Large intestine (tissue), 3 donors: ENCODE measurements at regions not wholly inside any gene's neighbourhood (a gene's known extent, or its start where the extent isn't known, plus 50 kb on each side); places are given as distances from the start of the nearest gene placed in this dataset.

ENCODE experiments used
- DNase-seq, 2 donors: peaks; one replicate each; pipeline versions ENCODE4 v3.0.0 to v3.0.0-alpha.2; 2013
- H3K27ac ChIP-seq: one replicate; pipeline ENCODE4 v1.5.1; 2013; ENCODE audit warnings: low read length
- H3K27me3 ChIP-seq: 2 replicates; pipeline ENCODE4 v1.6.1; 2013; ENCODE audit warnings: low read length; ENCODE audit not compliant: control insufficient read depth, insufficient read depth
- H3K36me3 ChIP-seq: 2 replicates; pipeline ENCODE4 v1.6.1; 2013; ENCODE audit warnings: low read length; ENCODE audit not compliant: control insufficient read depth, insufficient read depth
- H3K4me1 ChIP-seq: one replicate; pipeline ENCODE4 v1.6.1; 2013; ENCODE audit warnings: low read length; ENCODE audit not compliant: control insufficient read depth, insufficient read depth
- H3K4me3 ChIP-seq: one replicate; pipeline ENCODE4 v1.5.1; 2013; ENCODE audit warnings: low read length
- H3K9me3 ChIP-seq: one replicate; pipeline ENCODE4 v1.6.1; 2013; ENCODE audit warnings: mild to moderate bottlenecking, low read depth, low read length, moderate library complexity; ENCODE audit not compliant: control insufficient read depth
- WGBS: methylation state at CpG from one replicate; pipeline ENCODE4 v1.1.5; 2013; ENCODE audit warnings: low lambda C conversion rate; ENCODE audit not compliant: insufficient coverage; 5-methylcytosine and 5-hydroxymethylcytosine counted together

DNA sequence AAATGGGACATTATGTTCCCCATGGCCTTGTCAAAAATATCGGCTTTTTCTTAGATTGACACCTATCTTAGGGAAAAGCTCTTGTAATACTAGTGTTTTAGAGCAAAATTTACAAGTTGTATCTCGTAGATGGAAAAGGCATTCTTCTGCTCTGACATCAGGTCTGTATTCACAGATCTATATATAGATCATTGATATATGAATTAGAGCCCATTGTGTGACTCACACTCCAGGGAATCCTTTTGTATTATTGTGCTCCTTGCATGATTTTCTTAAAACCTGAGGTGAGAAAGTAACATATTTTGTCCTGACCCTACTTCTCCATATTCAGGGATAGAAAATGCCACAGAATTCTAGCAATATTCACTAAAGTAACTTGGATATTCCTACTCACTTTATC is 1160.8 kb upstream of the B3GALT2 start:
- DNase-seq: no peak
- Histone ChIP-seq H3K27me3 (no peaks in the 10 kb centered on the region), H3K4me1 (no peaks in the 10 kb centered on the region), H3K4me3 (no peak overlapping the region), H3K9me3 (no peaks in the 10 kb centered on the region), H3K27ac (no peak overlapping the region), H3K36me3 (no peaks in the 10 kb centered on the region)
- WGBS: 80% methylated on average over 2 of the region's 2 CpGs

DNA sequence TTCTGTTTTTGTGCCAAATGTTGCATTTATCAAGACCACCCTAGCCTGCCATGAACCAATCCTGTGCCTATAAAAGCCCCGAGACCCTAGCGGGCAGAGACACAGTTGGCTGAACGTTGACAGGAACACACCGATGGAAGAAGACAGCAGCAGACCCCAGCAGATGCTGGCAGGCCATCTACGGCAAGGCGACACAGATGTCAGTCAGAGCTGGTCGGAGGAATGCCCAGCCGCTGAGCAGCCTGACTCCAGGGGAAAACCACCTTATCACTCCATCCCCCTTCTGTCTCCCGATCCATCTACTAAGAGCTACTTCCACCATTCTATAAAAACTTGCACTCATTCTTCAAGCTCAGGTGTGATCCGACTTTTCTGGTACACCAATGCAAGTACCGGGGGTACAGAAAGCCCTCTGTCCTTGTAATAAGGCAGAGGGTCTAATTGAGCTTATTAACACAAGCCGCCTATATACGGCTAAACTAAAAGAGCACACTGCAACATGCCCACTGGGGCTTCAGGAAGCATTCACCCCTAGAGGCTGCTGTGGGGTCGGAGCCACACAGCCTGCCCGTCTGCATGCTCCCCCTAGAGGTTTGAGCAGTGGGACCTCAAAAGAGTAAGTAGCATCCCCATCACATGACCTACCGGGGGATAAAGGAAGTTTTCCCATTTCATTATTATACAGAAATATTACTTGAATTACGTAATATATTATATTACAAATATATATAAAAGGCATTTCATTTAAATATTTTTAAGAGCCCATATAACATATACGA is 1156.3 kb upstream of the B3GALT2 start:
- H3K4me1 ChIP-seq: no peaks in the 10 kb centered on the region
- DNase-seq: no peak
- H3K27me3 ChIP-seq: no peaks in the 10 kb centered on the region
- no peaks in the 10 kb centered on the region for H3K36me3 ChIP-seq
- no peaks in the 10 kb centered on the region for H3K9me3 ChIP-seq
- no peak overlapping the region for H3K27ac ChIP-seq
- H3K4me3 ChIP-seq: no peak overlapping the region
- 92% methylated on average over 2 of the region's 18 CpGs for WGBS

GRCh38 chr1:194341587-194341986 is 1155.2 kb upstream of the B3GALT2 start:
- 100% methylated on average over 1 of the region's 1 CpG for WGBS

GRCh38 chr1:194339471-194339870 is 1153.1 kb upstream of the B3GALT2 start:
- H3K36me3 ChIP-seq: no peaks in the 10 kb centered on the region
- H3K4me3 ChIP-seq: no peak overlapping the region
- no peaks in the 10 kb centered on the region for H3K27me3 ChIP-seq
- no peak overlapping the region for H3K27ac ChIP-seq
- no peaks in the 10 kb centered on the region for H3K9me3 ChIP-seq
- H3K4me1 ChIP-seq: no peaks in the 10 kb centered on the region
- DNase-seq: no peak
- 67% methylated on average over 1 of the region's 2 CpGs for WGBS

More at GRCh38 chr1:194341587-194341986, 1155.2 kb upstream of the B3GALT2 start:
- Histone ChIP-seq H3K36me3 (no peaks in the 10 kb centered on the region), H3K9me3 (no peaks in the 10 kb centered on the region), H3K4me1 (no peaks in the 10 kb centered on the region), H3K27me3 (no peaks in the 10 kb centered on the region), H3K4me3 (no peak overlapping the region), H3K27ac (no peak overlapping the region)
- DNase-seq: no peak

GRCh38 chr1:194338241-194338948 is 1152.0 kb upstream of the B3GALT2 start:
- H3K27ac ChIP-seq: no peak overlapping the region
- WGBS: no CpG with 5 or more reads among the region's 1 CpG

GRCh38 chr1:194333240-194333639 is 1146.8 kb upstream of the B3GALT2 start:
- 100% methylated on average over 2 of the region's 3 CpGs for WGBS
- Histone ChIP-seq H3K27ac (no peak overlapping the region), H3K4me3 (no peak overlapping the region), H3K27me3 (no peaks in the 10 kb centered on the region), H3K36me3 (no peaks in the 10 kb centered on the region), H3K4me1 (no peaks in the 10 kb centered on the region), H3K9me3 (no peaks in the 10 kb centered on the region)
- DNase-seq: no peak

More at GRCh38 chr1:194338241-194338948, 1152.0 kb upstream of the B3GALT2 start:
- Histone ChIP-seq H3K27me3 (no peaks in the 10 kb centered on the region), H3K4me1 (no peaks in the 10 kb centered on the region), H3K36me3 (no peaks in the 10 kb centered on the region), H3K9me3 (no peaks in the 10 kb centered on the region), H3K4me3 (no peak overlapping the region)
- no peak for DNase-seq

DNA sequence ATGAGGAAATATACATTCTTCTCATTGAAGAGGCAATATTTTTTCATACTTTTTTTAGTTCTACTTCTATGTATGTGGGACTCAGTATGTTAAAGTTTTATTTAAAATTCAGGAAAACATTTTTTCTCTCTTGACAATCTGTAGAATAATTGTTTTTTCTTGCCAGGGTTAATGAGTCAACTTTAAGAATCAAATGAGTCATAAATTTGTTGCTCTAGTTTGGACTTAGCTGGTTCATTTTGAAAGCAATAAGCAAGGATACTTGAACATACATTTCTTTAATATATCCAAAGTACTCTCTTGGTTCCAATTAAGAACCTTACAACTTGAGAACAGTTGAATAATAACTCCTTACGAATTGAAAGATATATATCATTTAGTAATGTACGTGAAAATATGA is 1145.3 kb upstream of the B3GALT2 start:
- Histone ChIP-seq H3K4me3 (no peak overlapping the region), H3K9me3 (no peaks in the 10 kb centered on the region), H3K4me1 (no peaks in the 10 kb centered on the region), H3K27me3 (no peaks in the 10 kb centered on the region), H3K27ac (no peak overlapping the region), H3K36me3 (no peaks in the 10 kb centered on the region)
- no peak for DNase-seq
- WGBS: 100% methylated on average over 2 of the region's 2 CpGs

GRCh38 chr1:194322751-194323150 is 1136.3 kb upstream of the B3GALT2 start:
- Histone ChIP-seq H3K36me3 (no peaks in the 10 kb centered on the region), H3K4me3 (no peak overlapping the region), H3K27ac (no peak overlapping the region), H3K4me1 (no peaks in the 10 kb centered on the region), H3K27me3 (no peaks in the 10 kb centered on the region), H3K9me3 (no peaks in the 10 kb centered on the region)
- 86% methylated on average over 1 of the region's 4 CpGs for WGBS
- DNase-seq: no peak

- no CpG with 5 or more reads among the region's 1 CpG for WGBS
- H3K36me3 ChIP-seq: no peaks in the 10 kb centered on the region
- no peak overlapping the region for H3K27ac ChIP-seq
- no peak for DNase-seq
- H3K27me3 ChIP-seq: no peaks in the 10 kb centered on the region
- H3K4me1 ChIP-seq: no peaks in the 10 kb centered on the region
- H3K4me3 ChIP-seq: no peak overlapping the region
- H3K9me3 ChIP-seq: no peaks in the 10 kb centered on the region
Measured at GRCh38 chr1:194318790-194319280, 1132.4 kb upstream of the B3GALT2 start.

DNA sequence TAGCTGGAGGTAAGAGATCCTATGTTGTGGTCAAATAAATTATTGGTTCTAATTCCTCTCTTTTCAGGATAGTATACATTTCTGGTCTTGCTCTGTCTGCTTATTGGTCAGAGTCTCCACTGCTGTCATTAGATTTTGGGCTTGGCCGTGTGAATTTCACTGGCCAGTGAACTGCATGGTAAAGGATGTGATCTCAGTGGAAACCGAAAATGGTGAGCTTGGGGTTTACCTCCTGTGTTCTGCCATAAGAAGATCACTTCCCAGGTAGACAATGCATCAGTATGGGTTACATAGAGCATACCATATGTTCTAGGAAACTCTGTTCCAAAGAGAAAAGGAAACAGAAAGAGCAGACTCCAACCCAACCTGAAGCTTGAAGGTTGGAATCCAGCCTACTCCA is 1123.3 kb upstream of the B3GALT2 start:
- no peak overlapping the region for H3K4me3 ChIP-seq
- no peaks in the 10 kb centered on the region for H3K9me3 ChIP-seq
- no peak for DNase-seq
- H3K36me3 ChIP-seq: no peaks in the 10 kb centered on the region
- no peaks in the 10 kb centered on the region for H3K27me3 ChIP-seq
- no peak overlapping the region for H3K27ac ChIP-seq
- no CpG with 5 or more reads among the region's 2 CpGs for WGBS
- no peaks in the 10 kb centered on the region for H3K4me1 ChIP-seq
